ENCODE measurements at regions not wholly inside any gene's neighbourhood (a gene's known extent, or its start where the extent isn't known, plus 50 kb on each side); places are given as distances from the start of the nearest gene placed in this dataset.

- TF ChIP-seq IRF4 (IDR thresholded peaks at IDR 0.05; ENCODE audit: low read depth, low read length) = no peak
- no peak for TF ChIP-seq SMAD5 (IDR thresholded peaks at IDR 0.05; ENCODE audit: low read depth)
- TF ChIP-seq FOXM1 (IDR thresholded peaks at IDR 0.05; ENCODE audit: low read depth, low read length) = no peak
- TF ChIP-seq TCF7 (IDR thresholded peaks at IDR 0.05; ENCODE audit: borderline replicate concordance) = no peak
- no peak for TF ChIP-seq KAT2A (conservative IDR thresholded peaks at IDR 0.05; ENCODE audit: control insufficient read depth, low read depth, low read length)
These were observed 67.2 kb upstream of the IFNGR1 start (continued) for GRCh38 chr6:137286368-137286767.

DNA sequence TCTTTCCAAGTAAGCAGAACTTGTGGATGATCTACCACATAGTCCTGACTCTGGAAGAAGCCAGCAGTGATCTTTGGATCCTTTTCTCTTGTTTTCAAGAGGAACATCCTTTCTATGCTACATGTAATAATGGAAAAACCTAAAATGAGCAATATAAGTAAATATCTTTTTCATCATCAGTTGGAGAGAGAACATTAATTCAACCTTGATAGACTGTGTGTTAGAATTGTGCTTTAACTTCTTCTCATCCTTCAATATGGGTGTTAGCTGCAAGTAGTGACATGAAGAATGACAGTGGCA lies 65.6 kb upstream of the IFNGR1 start:
- ChIA-PET CTCF (interaction anchor here (0.6 to 2.7 kb wide), 17 partner anchors 8 to 420 kb away, joined by 3 to 25 read pairs (median 4); no protein-coding TSS in a partner anchor), SMC1A (ENCODE audit: uncharacterized antibody, unreplicated experiment) (interaction anchor here (0.6 to 5.4 kb wide), 32 partner anchors 9 to 374 kb away, joined by 3 to 35 read pairs (median 4); no protein-coding TSS in a partner anchor)
- no TSS peak for BruUV-seq (replicated peaks)

More for the DNA sequence above, 65.6 kb upstream of the IFNGR1 start:
- TF ChIP-seq RAD51 (IDR thresholded peaks at IDR 0.05) (no peak), RBBP5 (conservative IDR thresholded peaks at IDR 0.05) (no peak), KAT2A (conservative IDR thresholded peaks at IDR 0.05; ENCODE audit: control insufficient read depth, low read depth, low read length) (no peak), CBFB (IDR thresholded peaks at IDR 0.05; ENCODE audit: low read depth) (no peak), NFXL1 (IDR thresholded peaks at IDR 0.05; ENCODE audit: borderline replicate concordance) (no peak), NFIC (IDR thresholded peaks at IDR 0.05; ENCODE audit: low read depth, low read length) (no peak)
- Histone ChIP-seq H3K27ac (ENCODE audit: control insufficient read depth, insufficient read depth) (peak overlapping the region; percentile 76), H3K79me2 (ENCODE audit: control insufficient read depth, insufficient read depth, low read length) (no peaks in the 10 kb centered on the region), H2AFZ (ENCODE audit: control insufficient read depth, low read depth, low read length) (peak overlapping the region; percentile 0; the same call in 1 of the 2 replicates), H3K9ac (ENCODE audit: control insufficient read depth, insufficient read depth, low read length) (peak overlapping the region; percentile 36; the same call in 1 of the 2 replicates), H3K27me3 (replicated peaks in 1 of 2; ENCODE audit: control insufficient read depth in 2 of 2, insufficient read depth in 2 of 2, low read length in 1 of 2) (no peaks in the 10 kb centered on the region), H3K4me1 (ENCODE audit: control insufficient read depth, insufficient read depth, low read length) (peaks cover 25% of the 10 kb centered on the region), H3K9me3 (replicated peaks; ENCODE audit: control insufficient read depth, insufficient read depth, low read length) (peaks cover 3% of the 10 kb centered on the region; the same call in 1 of the 3 replicates), H3K36me3 (ENCODE audit: control insufficient read depth in 2 of 2, insufficient read depth in 2 of 2, low read length in 1 of 2) (no peaks in the 10 kb centered on the region), H3K4me2 (ENCODE audit: control insufficient read depth, insufficient read depth) (peak overlapping the region; percentile 82), H3K4me3 (peak overlapping the region; percentile 45; the same call in 1 of the 2 replicates), H4K20me1 (ENCODE audit: control insufficient read depth, insufficient read depth) (no peaks in the 10 kb centered on the region)
- DNase-seq (ENCODE audit: low read depth, low spot score) (no peak), ATAC-seq (peak; percentile 39; the same call in 2 of the 3 replicates), FAIRE-seq (no peak)
- POLR2A ChIA-PET = interaction anchor here (0.6 to 1.5 kb wide), 5 partner anchors 17 to 712 kb away, joined by 3 to 6 read pairs (median 5); no protein-coding TSS in a partner anchor
- intact Hi-C loops (cut with micrococcal nuclease; ENCODE audit: unreplicated experiment) = no loop called here
- in situ Hi-C loops (cut with MboI) = no loop called here
- RAD21 ChIA-PET (ENCODE audit: unreplicated experiment) = interaction anchor here (0.8 to 2.2 kb wide), 23 partner anchors 8 to 420 kb away, joined by 3 to 18 read pairs (median 4); no protein-coding TSS in a partner anchor

Measured in GM12878 (cell line).